Stomach (tissue), 4 donors: ENCODE measurements at regions not wholly inside any gene's neighbourhood (a gene's known extent, or its start where the extent isn't known, plus 50 kb on each side); places are given as distances from the start of the nearest gene placed in this dataset.

Experiments used
- EP300 ChIP-seq: sonication (generic); formaldehyde crosslinking; IDR thresholded peaks from one replicate; pipeline ENCODE4 v1.6.1; 2017; ENCODE audit warnings: antibody characterized with exemption
- POLR2A ChIP-seq, 4 donors: fragments of 450-650 bp; IDR thresholded peaks; one replicate each; pipeline ENCODE4 v1.6.1; 2016; ENCODE audit warnings: antibody characterized with exemption in 4 of 4, control low read depth in 2 of 4, mild to moderate bottlenecking in 1 of 4, moderate library complexity in 1 of 4
- POLR2AphosphoS5 ChIP-seq, 3 donors: sonication (generic); formaldehyde crosslinking; IDR thresholded peaks; one replicate each; pipeline ENCODE4 v1.6.1; 2016; ENCODE audit warnings: antibody characterized with exemption in 3 of 3
- TF ChIP-seq, protein P1 (sequence below), 7 experiments: fragments of 450-650 bp in 4 of 7; fragments of 200-600 bp in 3 of 7; sonication (generic) in 3 of 7; IDR thresholded peaks; one replicate each; pipeline ENCODE4 v1.5.1; 2016 to 2019; ENCODE audit warnings: antibody characterized with exemption in 7 of 7, control low read depth in 2 of 7, mild to moderate bottlenecking in 1 of 7

- TF ChIP-seq, protein P1, sequence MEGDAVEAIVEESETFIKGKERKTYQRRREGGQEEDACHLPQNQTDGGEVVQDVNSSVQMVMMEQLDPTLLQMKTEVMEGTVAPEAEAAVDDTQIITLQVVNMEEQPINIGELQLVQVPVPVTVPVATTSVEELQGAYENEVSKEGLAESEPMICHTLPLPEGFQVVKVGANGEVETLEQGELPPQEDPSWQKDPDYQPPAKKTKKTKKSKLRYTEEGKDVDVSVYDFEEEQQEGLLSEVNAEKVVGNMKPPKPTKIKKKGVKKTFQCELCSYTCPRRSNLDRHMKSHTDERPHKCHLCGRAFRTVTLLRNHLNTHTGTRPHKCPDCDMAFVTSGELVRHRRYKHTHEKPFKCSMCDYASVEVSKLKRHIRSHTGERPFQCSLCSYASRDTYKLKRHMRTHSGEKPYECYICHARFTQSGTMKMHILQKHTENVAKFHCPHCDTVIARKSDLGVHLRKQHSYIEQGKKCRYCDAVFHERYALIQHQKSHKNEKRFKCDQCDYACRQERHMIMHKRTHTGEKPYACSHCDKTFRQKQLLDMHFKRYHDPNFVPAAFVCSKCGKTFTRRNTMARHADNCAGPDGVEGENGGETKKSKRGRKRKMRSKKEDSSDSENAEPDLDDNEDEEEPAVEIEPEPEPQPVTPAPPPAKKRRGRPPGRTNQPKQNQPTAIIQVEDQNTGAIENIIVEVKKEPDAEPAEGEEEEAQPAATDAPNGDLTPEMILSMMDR (IDR thresholded peaks at IDR 0.05) = no peak
- no peak for TF ChIP-seq EP300
- no peak for TF ChIP-seq POLR2A (IDR thresholded peaks at IDR 0.05)
- TF ChIP-seq POLR2AphosphoS5 (IDR thresholded peaks at IDR 0.05) = no peak
Measured at GRCh38 chr11:106520146-106520912, 442.9 kb downstream of the AASDHPPT start.
